GM10248 (cell line): ENCODE measurements at regions not wholly inside any gene's neighbourhood (a gene's known extent, or its start where the extent isn't known, plus 50 kb on each side); places are given as distances from the start of the nearest gene placed in this dataset.
"Not testable (repeated sequence)": the region's sequence is repeated elsewhere in the genome, so short reads cannot be mapped to it uniquely, and the experiment has no call there.

Source experiments
- CTCF ChIA-PET: fragments of 300-600 bp; sonication (Branson Sonifier 250); formaldehyde crosslinking; extraction: SDS; loops from one replicate; lab custom pipeline; 2021; ENCODE audit warnings: antibody characterized with exemption; lab: Yijun Ruan, JAX
- POLR2A ChIA-PET: fragments of 350-650 bp; sonication (Branson Sonifier 250); formaldehyde crosslinking; extraction: SDS; loops from one replicate; lab custom pipeline; 2020; ENCODE audit warnings: antibody characterized with exemption; lab: Yijun Ruan, JAX
- DNase-seq: peaks from one replicate; pipeline ENCODE4 v3.0.0; 2012; ENCODE audit errors: extremely low spot score
- TF ChIP-seq, protein P1 (sequence below): IDR thresholded peaks from 2 replicates; pipeline ENCODE4 v1.5.1; 2012; ENCODE audit warnings: mild to moderate bottlenecking, low read depth; ENCODE audit errors: extremely low read depth, missing control alignments, control extremely low read depth

DNA sequence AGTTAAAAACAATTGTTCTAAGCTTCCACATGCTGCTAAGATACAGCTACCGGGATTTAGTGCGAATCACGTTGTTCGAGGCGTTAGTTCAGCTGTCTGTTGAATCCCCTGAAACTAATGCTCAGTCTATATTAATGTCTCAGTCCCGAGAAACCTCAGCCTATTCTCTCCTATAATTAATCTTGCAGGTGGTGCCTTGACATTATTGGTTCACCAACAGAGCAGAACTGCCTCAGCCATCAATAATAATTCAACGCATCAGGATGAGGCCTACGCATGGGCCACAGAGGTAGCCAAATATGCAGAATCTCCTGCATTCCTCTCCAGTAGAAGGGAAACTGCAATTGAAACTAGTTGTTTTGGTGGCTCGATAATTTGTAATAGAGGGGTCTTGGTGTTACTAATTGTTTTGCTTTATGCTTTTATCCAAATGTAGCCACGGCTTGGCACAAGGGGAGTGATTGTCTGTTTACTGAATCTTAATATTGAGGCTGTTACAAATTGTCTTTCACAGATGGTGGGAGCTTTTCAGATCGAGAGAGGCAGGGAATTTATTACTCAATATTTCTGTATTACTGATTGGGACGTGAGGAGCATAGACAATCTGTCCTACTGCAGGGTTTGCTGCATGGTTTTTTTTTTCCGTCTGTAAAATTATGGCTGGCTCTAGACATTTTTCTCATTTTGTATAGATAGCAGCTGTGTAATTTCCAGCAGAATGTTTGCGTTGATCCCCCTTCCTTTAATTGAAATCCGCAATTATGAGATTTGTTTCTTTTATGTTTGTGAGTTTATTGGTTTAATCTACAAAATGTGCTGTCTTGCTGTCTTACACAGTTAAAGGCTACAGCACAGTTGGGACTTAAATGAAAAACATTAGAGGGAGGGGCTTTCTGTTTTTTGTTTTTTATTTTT is 1036.5 kb upstream of the NOVA1 start:
- TF ChIP-seq, protein P1, sequence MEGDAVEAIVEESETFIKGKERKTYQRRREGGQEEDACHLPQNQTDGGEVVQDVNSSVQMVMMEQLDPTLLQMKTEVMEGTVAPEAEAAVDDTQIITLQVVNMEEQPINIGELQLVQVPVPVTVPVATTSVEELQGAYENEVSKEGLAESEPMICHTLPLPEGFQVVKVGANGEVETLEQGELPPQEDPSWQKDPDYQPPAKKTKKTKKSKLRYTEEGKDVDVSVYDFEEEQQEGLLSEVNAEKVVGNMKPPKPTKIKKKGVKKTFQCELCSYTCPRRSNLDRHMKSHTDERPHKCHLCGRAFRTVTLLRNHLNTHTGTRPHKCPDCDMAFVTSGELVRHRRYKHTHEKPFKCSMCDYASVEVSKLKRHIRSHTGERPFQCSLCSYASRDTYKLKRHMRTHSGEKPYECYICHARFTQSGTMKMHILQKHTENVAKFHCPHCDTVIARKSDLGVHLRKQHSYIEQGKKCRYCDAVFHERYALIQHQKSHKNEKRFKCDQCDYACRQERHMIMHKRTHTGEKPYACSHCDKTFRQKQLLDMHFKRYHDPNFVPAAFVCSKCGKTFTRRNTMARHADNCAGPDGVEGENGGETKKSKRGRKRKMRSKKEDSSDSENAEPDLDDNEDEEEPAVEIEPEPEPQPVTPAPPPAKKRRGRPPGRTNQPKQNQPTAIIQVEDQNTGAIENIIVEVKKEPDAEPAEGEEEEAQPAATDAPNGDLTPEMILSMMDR, result no peak
- CTCF ChIA-PET, result no interaction called here
- DNase-seq, result no peak
- POLR2A ChIA-PET, result no interaction called here

DNA sequence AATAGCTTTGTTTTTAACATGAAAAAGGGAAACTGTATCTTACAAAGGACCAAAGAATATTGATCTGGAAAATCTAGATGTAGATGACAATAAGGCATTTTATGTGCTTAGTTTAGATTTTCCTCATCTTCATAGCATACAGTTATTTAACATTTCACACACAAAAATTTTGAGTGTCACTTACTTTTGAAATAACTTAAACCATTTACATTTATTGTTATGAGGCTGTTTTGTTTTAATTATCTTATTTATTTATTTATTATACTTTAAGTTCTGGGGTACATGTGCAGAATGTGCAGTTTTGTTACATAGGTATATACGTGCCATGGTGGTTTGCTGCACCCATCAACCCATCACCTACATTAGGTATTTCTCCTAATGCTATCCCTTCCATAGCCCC is 1042.9 kb upstream of the NOVA1 start:
- POLR2A ChIA-PET, CTCF ChIA-PET, DNase-seq: not testable (repeated sequence)

DNA sequence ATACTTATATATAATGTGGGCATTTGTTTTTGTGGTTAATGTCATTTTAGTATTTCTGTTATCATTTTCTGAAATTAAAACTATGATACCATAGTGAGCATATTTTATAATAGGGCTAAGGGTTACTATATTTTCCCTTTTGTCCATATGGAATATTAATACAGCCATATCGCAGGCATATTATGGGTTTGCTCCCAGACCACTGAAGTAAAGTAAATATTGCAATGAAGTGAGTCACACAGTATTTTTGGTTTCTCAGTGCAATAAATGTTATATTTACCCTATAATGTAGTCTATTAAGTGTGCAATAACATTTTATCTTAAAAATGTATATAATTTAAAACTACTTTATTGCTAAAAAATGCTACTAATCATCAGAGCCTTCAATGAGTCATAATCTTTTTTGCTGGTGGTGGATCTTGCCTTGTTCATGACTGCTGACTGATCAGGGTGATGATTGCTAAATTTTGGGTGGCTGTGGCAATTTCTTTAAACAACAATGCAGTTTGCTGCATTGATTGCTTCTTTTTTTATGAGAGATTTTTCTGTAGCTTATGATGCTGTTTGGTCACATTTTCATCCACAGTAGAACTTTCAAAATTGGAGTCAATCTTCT is 1044.5 kb upstream of the NOVA1 start:
- ChIA-PET POLR2A (no interaction called here), CTCF (no interaction called here)
- TF ChIP-seq, protein P1, result no peak
- DNase-seq, result no peak

DNA sequence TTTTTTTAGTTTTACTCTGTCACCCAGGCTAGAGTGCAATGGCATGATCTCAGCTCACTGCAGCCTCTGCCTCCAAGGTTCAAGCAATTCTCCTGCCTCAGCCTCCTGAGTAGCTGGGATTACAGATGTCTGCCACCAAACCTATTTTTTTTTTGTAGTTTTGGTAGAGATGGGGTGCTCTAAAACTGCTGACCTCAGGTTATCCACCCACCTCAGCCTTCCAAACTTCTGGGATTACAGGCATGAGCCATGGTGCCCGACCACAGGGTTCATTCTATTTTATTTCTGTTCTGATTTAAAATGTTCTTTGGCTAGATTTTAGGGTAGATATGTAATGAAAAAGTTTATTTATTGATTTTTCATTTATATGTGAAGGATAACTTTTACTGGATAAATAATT is 1062.8 kb upstream of the NOVA1 start:
- ChIA-PET CTCF (no interaction called here), POLR2A (no interaction called here)
- no peak for DNase-seq
- TF ChIP-seq, protein P1, result no peak

DNA sequence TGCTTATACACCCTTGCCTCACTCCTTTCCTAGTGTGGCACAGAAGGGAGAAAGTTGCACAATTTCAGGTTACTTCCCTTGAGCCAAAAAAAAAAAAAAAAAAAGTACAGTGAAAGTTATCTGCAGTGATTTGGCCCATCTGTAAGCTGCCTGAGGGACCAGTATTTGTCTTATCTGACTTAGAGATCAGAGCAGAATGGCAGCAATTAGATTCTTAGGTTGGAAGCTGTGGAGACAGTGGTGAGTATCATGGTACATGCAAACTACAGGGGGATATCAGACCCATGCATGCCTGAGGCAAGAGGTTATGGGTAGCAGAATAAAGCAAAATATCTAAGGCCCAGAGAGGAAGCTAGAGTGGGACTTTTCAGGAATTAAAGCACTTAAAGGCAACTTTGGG is 1070.7 kb upstream of the NOVA1 start:
- ChIA-PET CTCF (no interaction called here), POLR2A (no interaction called here)
- DNase-seq, result no peak
- TF ChIP-seq, protein P1, result no peak

DNA sequence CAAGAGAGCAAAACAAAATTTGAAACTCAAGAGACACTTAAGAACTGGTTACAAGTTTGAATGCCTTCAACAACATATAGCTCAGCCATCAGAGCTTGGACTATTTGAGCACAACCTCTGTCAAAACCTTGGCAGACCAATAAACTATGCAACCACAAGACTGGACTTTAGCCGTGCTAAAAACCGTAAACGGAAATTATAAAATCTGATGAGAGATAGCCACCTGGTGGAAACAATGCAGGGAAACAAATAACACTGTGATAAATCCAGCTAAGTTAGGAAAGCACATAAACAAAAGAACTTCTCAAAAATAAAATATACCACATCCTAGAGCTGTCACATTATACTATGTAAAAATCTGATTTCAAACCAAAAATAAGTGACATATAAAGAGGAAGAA is 1074.2 kb upstream of the NOVA1 start:
- ChIA-PET POLR2A (no interaction called here), CTCF (no interaction called here)
- no peak for DNase-seq
- TF ChIP-seq, protein P1, result no peak

DNA sequence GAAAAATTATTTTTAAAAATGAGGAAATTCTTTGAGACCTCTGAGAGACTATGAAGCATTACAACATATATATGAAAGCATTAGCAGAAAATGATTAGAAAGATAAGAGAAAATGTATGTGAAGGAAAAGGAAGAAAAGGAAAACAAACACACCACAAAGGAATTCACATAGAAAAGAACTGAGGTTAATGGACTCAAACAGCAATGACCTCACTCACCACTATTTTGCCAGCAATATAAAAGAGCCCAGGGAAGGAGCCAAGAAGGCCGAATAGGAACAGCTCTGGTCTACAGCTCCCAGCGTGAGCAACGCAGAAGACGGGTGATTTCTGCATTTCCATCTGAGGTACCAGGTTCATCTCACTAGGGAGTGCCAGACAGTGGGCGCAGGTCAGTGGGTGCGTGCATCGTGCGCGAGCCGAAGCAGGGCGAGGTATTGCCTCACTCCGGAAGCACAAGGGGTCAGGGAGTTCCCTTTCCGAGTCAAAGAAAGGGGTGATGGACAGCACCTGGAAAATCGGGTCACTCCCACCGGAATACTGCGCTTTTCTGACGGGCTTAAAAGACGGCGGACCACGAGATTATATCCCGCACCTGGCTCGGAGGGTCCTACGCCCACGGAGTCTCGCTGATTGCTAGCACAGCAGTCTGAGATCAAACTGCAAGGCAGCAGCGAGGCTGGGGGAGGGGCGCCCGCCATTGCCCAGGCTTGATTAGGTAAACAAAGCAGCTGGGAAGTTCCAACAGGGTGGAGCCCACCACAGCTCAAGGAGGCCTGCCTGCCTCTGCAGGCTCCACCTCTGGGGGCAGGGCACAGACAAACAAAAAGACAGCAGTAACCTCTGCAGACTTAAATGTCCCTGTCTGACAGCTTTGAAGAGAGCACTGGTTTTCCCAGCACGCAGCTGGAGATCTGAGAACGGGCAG is 1075.2 kb upstream of the NOVA1 start:
- POLR2A ChIA-PET, CTCF ChIA-PET, DNase-seq: not testable (repeated sequence)
